ENCODE measurements at regions not wholly inside any gene's neighbourhood (a gene's known extent, or its start where the extent isn't known, plus 50 kb on each side); places are given as distances from the start of the nearest gene placed in this dataset.

DNA sequence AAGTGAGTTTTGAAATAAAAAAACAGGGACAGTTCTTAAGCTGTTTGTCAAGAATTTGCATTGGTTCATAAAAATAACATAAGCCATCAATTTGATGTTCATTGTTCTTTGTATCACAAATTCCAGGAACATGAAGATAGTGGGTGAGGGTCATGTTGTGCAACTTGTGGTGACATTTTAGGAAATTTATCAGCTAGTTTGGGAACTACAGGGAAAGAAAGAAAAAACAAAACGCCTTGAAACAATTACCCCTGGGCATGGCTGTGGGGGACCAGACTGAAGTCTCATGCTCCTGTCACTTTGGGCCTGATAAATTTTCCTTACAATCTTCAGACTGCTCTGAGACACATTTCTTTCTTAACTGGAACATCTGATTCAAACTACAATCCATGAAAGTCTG lies 207.1 kb upstream of the CLINT1 start:
- H3K4me3 ChIP-seq (replicated peaks in 1 of 3; ENCODE audit: insufficient read depth in 1 of 3, low read depth in 2 of 3, low read length in 3 of 3): no peak overlapping the region
- CTCF ChIA-PET (ENCODE audit: low intra/inter-chr PET ratio, low total read pairs): no interaction called here
- no peaks in the 10 kb centered on the region for H3K36me3 ChIP-seq (replicated peaks in 1 of 2; ENCODE audit: control insufficient read depth in 1 of 2, insufficient read depth in 2 of 2, low read length in 2 of 2)
- POLR2A ChIA-PET: no interaction called here
- FAIRE-seq (no peak), ATAC-seq (no peak), DNase-seq (ENCODE audit: low spot score) (no peak)
- H4K20me1 ChIP-seq (ENCODE audit: insufficient read depth, low read length): no peaks in the 10 kb centered on the region
- no peaks in the 10 kb centered on the region for H3K4me1 ChIP-seq (ENCODE audit: insufficient read depth, low read length)
- H2AFZ ChIP-seq (ENCODE audit: low read length): no peak overlapping the region
- no TSS peak for BruUV-seq (replicated peaks)
- H3K9me3 ChIP-seq (ENCODE audit: low read length): no peaks in the 10 kb centered on the region
- H3K79me2 ChIP-seq (ENCODE audit: insufficient read depth, low read length): no peaks in the 10 kb centered on the region
- no peak overlapping the region for H3K4me2 ChIP-seq (ENCODE audit: low read depth, low read length)
- H3K9ac ChIP-seq (ENCODE audit: insufficient read depth, low read depth, low read length): no peak overlapping the region
- intact Hi-C loops (cut with micrococcal nuclease; ENCODE audit: unreplicated experiment): no loop called here
- no peaks in the 10 kb centered on the region for H3K27me3 ChIP-seq (ENCODE audit: control insufficient read depth in 1 of 2, insufficient read depth in 2 of 2, low read length in 2 of 2)
- WGBS (ENCODE audit: low lambda C conversion rate): 0% methylated on average over 1 of the region's 1 CpG
- in situ Hi-C loops (cut with HindIII; ENCODE audit: extremely low pct_ligation_motif_present, low pct_unique_long_range_greater_than_20kb): no loop called here
- TF ChIP-seq MAF1 (CRISPR knock-in tag; IDR thresholded peaks at IDR 0.05; ENCODE audit: borderline replicate concordance) (no peak), MIER2 (CRISPR knock-in tag; IDR thresholded peaks at IDR 0.05) (no peak), YEATS4 (CRISPR knock-in tag; IDR thresholded peaks at IDR 0.05; ENCODE audit: borderline replicate concordance) (no peak), SMYD3 (CRISPR knock-in tag; IDR thresholded peaks at IDR 0.05) (no peak), TAF1 (CRISPR knock-in tag; IDR thresholded peaks at IDR 0.05) (no peak)
- TF ChIP-seq, protein P1, sequence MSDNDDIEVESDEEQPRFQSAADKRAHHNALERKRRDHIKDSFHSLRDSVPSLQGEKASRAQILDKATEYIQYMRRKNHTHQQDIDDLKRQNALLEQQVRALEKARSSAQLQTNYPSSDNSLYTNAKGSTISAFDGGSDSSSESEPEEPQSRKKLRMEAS (IDR thresholded peaks at IDR 0.05): no peak
- no peak overlapping the region for H3K27ac ChIP-seq (ENCODE audit: extremely low read length, insufficient read depth, low read length)

DNA sequence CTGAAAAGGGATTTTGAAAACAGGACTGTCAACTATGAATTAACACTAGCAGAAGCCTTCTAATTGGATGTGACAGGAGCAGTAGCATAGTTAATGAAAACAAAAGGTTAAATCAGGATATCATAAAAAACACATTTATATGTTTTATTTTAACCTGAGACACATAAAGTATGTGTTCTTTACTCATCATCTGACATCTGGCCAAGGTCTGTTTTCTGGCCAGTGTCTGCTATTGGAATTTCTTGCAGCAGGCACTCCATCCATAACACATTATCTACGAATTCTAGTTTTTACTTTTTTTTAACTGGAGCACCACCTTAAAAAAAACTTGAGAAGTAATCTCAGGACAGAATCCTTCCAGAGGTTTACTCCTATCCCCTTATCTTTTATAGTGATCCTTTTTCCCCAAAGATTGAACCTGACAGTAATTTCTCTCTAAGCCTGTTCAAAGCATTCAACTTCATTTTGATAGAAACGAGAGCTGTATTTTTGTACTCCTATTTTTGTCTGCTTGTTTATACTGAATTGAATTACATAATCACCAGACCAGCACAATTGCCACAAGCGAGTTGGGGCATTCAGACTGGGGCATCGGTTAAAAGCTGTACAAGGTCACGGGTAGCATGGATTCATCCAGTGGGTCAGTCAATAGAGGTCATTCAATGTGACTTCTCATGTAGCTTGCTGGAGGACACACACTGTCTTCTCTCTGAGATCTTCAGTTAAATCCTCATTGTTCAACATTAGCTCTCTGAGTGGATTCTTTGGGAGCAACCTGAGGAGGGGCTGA lies 205.6 kb upstream of the CLINT1 start:
- Histone ChIP-seq H3K9me3 (ENCODE audit: low read length) (no peaks in the 10 kb centered on the region), H2AFZ (ENCODE audit: low read length) (no peak overlapping the region), H3K79me2 (ENCODE audit: insufficient read depth, low read length) (no peaks in the 10 kb centered on the region), H3K4me3 (replicated peaks in 1 of 3; ENCODE audit: insufficient read depth in 1 of 3, low read depth in 2 of 3, low read length in 3 of 3) (no peak overlapping the region), H3K27ac (ENCODE audit: extremely low read length, insufficient read depth, low read length) (no peak overlapping the region), H3K4me2 (ENCODE audit: low read depth, low read length) (no peak overlapping the region), H3K27me3 (ENCODE audit: control insufficient read depth in 1 of 2, insufficient read depth in 2 of 2, low read length in 2 of 2) (no peaks in the 10 kb centered on the region), H3K36me3 (replicated peaks in 1 of 2; ENCODE audit: control insufficient read depth in 1 of 2, insufficient read depth in 2 of 2, low read length in 2 of 2) (no peaks in the 10 kb centered on the region), H4K20me1 (ENCODE audit: insufficient read depth, low read length) (no peaks in the 10 kb centered on the region), H3K9ac (ENCODE audit: insufficient read depth, low read depth, low read length) (no peak overlapping the region), H3K4me1 (ENCODE audit: insufficient read depth, low read length) (no peaks in the 10 kb centered on the region)
- 9% methylated on average over 5 of the region's 5 CpGs for WGBS (ENCODE audit: low lambda C conversion rate)
- ATAC-seq (no peak), DNase-seq (ENCODE audit: low spot score) (no peak), FAIRE-seq (no peak)
- in situ Hi-C loops (cut with HindIII; ENCODE audit: extremely low pct_ligation_motif_present, low pct_unique_long_range_greater_than_20kb) (no loop called here), intact Hi-C loops (cut with micrococcal nuclease; ENCODE audit: unreplicated experiment) (no loop called here)
- CTCF ChIA-PET (ENCODE audit: low intra/inter-chr PET ratio, low total read pairs): no interaction called here
- POLR2A ChIA-PET: no interaction called here
- no TSS peak for BruUV-seq (replicated peaks)
- TF ChIP-seq ZNF317 (CRISPR knock-in tag; IDR thresholded peaks at IDR 0.05): no peak
- TF ChIP-seq, protein P2, sequence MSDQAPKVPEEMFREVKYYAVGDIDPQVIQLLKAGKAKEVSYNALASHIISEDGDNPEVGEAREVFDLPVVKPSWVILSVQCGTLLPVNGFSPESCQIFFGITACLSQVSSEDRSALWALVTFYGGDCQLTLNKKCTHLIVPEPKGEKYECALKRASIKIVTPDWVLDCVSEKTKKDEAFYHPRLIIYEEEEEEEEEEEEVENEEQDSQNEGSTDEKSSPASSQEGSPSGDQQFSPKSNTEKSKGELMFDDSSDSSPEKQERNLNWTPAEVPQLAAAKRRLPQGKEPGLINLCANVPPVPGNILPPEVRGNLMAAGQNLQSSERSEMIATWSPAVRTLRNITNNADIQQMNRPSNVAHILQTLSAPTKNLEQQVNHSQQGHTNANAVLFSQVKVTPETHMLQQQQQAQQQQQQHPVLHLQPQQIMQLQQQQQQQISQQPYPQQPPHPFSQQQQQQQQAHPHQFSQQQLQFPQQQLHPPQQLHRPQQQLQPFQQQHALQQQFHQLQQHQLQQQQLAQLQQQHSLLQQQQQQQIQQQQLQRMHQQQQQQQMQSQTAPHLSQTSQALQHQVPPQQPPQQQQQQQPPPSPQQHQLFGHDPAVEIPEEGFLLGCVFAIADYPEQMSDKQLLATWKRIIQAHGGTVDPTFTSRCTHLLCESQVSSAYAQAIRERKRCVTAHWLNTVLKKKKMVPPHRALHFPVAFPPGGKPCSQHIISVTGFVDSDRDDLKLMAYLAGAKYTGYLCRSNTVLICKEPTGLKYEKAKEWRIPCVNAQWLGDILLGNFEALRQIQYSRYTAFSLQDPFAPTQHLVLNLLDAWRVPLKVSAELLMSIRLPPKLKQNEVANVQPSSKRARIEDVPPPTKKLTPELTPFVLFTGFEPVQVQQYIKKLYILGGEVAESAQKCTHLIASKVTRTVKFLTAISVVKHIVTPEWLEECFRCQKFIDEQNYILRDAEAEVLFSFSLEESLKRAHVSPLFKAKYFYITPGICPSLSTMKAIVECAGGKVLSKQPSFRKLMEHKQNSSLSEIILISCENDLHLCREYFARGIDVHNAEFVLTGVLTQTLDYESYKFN (CRISPR knock-in tag; conservative IDR thresholded peaks at IDR 0.05): no peak
- no peak for TF ChIP-seq MIXL1 (CRISPR knock-in tag; IDR thresholded peaks at IDR 0.05)
- no peak for TF ChIP-seq ZNF205 (CRISPR knock-in tag; IDR thresholded peaks at IDR 0.05)
- TF ChIP-seq PAX8 (CRISPR knock-in tag; IDR thresholded peaks at IDR 0.05; ENCODE audit: borderline replicate concordance): no peak
- TF ChIP-seq RXRB (CRISPR knock-in tag; IDR thresholded peaks at IDR 0.05; ENCODE audit: borderline replicate concordance): no peak
